GM23338 (cell line): ENCODE measurements at regions not wholly inside any gene's neighbourhood (a gene's known extent, or its start where the extent isn't known, plus 50 kb on each side); places are given as distances from the start of the nearest gene placed in this dataset.

Experiments
- ATAC-seq: fragments of 200-7000 bp; cut with Tn5 transposase; 3 replicates; pipeline ENCODE4 v1.9.1; 2020
- DNase-seq: peaks from one replicate; pipeline ENCODE4 v3.0.0-alpha.2; 2015; ENCODE audit warnings: low spot score
- H2AFZ ChIP-seq: fragments of 200-600 bp; sonication (generic); 2 replicates; pipeline ENCODE4 v1.8.0; 2016; ENCODE audit warnings: antibody characterized with exemption, mild to moderate bottlenecking, moderate library complexity
- H3F3A ChIP-seq: fragments of 200-600 bp; sonication (generic); replicated peaks from 2 replicates; pipeline ENCODE4 v1.8.0; 2017; ENCODE audit warnings: antibody characterized with exemption, mixed run types, low read depth
- H3K27ac ChIP-seq: fragments of 200-600 bp; sonication (generic); 2 replicates; pipeline ENCODE4 v1.6.1; 2016; ENCODE audit warnings: low read depth
- H3K27me3 ChIP-seq: fragments of 200-600 bp; sonication (generic); 2 replicates; pipeline ENCODE4 v1.8.0; 2016; ENCODE audit warnings: mild to moderate bottlenecking, mixed run types, moderate library complexity; ENCODE audit not compliant: insufficient read depth
- H3K36me3 ChIP-seq: fragments of 200-600 bp; sonication (generic); 2 replicates; pipeline ENCODE4 v1.8.0; 2016; ENCODE audit warnings: mild to moderate bottlenecking; ENCODE audit not compliant: insufficient read depth
- H3K4me1 ChIP-seq: fragments of 200-600 bp; sonication (generic); 2 replicates; pipeline ENCODE4 v1.8.0; 2016; ENCODE audit warnings: mild to moderate bottlenecking, moderate library complexity; ENCODE audit not compliant: insufficient read depth
- H3K4me2 ChIP-seq: fragments of 200-600 bp; sonication (generic); 2 replicates; pipeline ENCODE4 v1.7.1; 2017; ENCODE audit warnings: mixed run types
- H3K4me3 ChIP-seq: fragments of 200-600 bp; sonication (generic); 2 replicates; pipeline ENCODE4 v1.6.1; 2016; ENCODE audit warnings: mixed run types
- H3K79me2 ChIP-seq: fragments of 200-600 bp; sonication (generic); replicated peaks from 2 replicates; pipeline ENCODE4 v1.8.0; 2017; ENCODE audit warnings: mild to moderate bottlenecking; ENCODE audit not compliant: insufficient read depth
- H3K9me2 ChIP-seq: fragments of 200-600 bp; sonication (generic); 2 replicates; pipeline ENCODE4 v1.8.0; 2017; ENCODE audit not compliant: insufficient read depth
- H4K20me1 ChIP-seq: fragments of 200-600 bp; sonication (generic); replicated peaks from 2 replicates; pipeline ENCODE4 v1.8.0; 2017; ENCODE audit warnings: mild to moderate bottlenecking; ENCODE audit not compliant: insufficient read depth
- H3K27ac Mint-ChIP-seq: 2 replicates; pipeline ENCODE4 v1.8.0; 2020; ENCODE audit warnings: inconsistent platforms, mild to moderate bottlenecking, moderate library complexity, mixed read lengths
- H3K27me3 Mint-ChIP-seq: 3 replicates; pipeline ENCODE4 v1.8.0; 2022; ENCODE audit warnings: low read depth, mild to moderate bottlenecking, moderate library complexity, mixed read lengths, inconsistent platforms; ENCODE audit not compliant: insufficient read depth, poor library complexity
- H3K36me3 Mint-ChIP-seq: 3 replicates; pipeline ENCODE4 v1.8.0; 2021; ENCODE audit warnings: low read depth, mild to moderate bottlenecking, inconsistent platforms, moderate library complexity, mixed read lengths
- H3K4me1 Mint-ChIP-seq: 3 replicates; pipeline ENCODE4 v1.8.0; 2020; ENCODE audit warnings: mild to moderate bottlenecking, inconsistent platforms, mixed read lengths
- H3K4me3 Mint-ChIP-seq: 3 replicates; pipeline ENCODE4 v1.8.0; 2021; ENCODE audit warnings: moderate library complexity, mild to moderate bottlenecking, inconsistent platforms, mixed read lengths
- H3K9me3 Mint-ChIP-seq: 3 replicates; pipeline ENCODE4 v1.8.0; 2020; ENCODE audit warnings: moderate library complexity, mild to moderate bottlenecking, inconsistent platforms, mixed read lengths
- CREB1 ChIP-seq: fragments of 250-450 bp; sonication (Bioruptor Pico); IDR thresholded peaks from 2 replicates; pipeline ENCODE4 v1.5.0; 2020; ENCODE audit warnings: low read depth, mild to moderate bottlenecking, moderate library complexity
- ETS1 ChIP-seq: IDR thresholded peaks from 2 replicates; pipeline ENCODE4 v1.6.1; 2016; ENCODE audit warnings: antibody characterized with exemption
- EZH2 ChIP-seq: fragments of 200-600 bp; sonication (generic); IDR thresholded peaks from one replicate; pipeline ENCODE4 v1.8.0; 2017; ENCODE audit warnings: antibody characterized with exemption, mild to moderate bottlenecking, low read depth; ENCODE audit not compliant: unreplicated experiment
- JUNB ChIP-seq: IDR thresholded peaks from one replicate; pipeline ENCODE4 v1.6.1; 2016; ENCODE audit warnings: antibody characterized with exemption; ENCODE audit not compliant: unreplicated experiment
- NANOG ChIP-seq: IDR thresholded peaks from 2 replicates; pipeline ENCODE4 v1.6.1; 2016; ENCODE audit warnings: antibody characterized with exemption, borderline replicate concordance
- POLR2AphosphoS5 ChIP-seq: IDR thresholded peaks from 2 replicates; pipeline ENCODE4 v1.6.1; 2016; ENCODE audit warnings: antibody characterized with exemption, low read depth
- STAT1 ChIP-seq: IDR thresholded peaks from one replicate; pipeline ENCODE4 v1.6.1; 2016; ENCODE audit warnings: antibody characterized with exemption; ENCODE audit not compliant: unreplicated experiment
- ZNF114 ChIP-seq: fragments of 250-450 bp; sonication (Bioruptor Pico); IDR thresholded peaks from 2 replicates; pipeline ENCODE4 v1.5.0; 2020; ENCODE audit warnings: mild to moderate bottlenecking, moderate library complexity
- ZNF331 ChIP-seq: fragments of 250-450 bp; sonication (Bioruptor Pico); IDR thresholded peaks from 2 replicates; pipeline ENCODE4 v1.5.0; 2020; ENCODE audit warnings: low read depth, mild to moderate bottlenecking, moderate library complexity
- TF ChIP-seq, protein P1 (sequence below), 2 experiments: fragments of 200-600 bp in 1 of 2; sonication (generic) in 1 of 2; conservative IDR thresholded peaks; 2 replicates each; pipeline versions ENCODE4 v1.5.1 to v1.6.1; 2016 to 2017; ENCODE audit warnings: antibody characterized with exemption in 2 of 2, low read depth in 2 of 2, mild to moderate bottlenecking in 2 of 2, moderate library complexity in 1 of 2
- TF ChIP-seq, protein P2 (sequence below): fragments of 250-450 bp; sonication (Bioruptor Pico); IDR thresholded peaks from 2 replicates; pipeline ENCODE4 v1.5.0; 2020; ENCODE audit warnings: mild to moderate bottlenecking, moderate library complexity

GRCh38 chr9:27808864-27809263 is 235.6 kb upstream of the C9orf72 start:
- Mint-ChIP-seq H3K27me3 (no peaks in the 10 kb centered on the region), H3K9me3 (no peaks in the 10 kb centered on the region; the same call in 2 of the 3 replicates), H3K27ac (no peak overlapping the region), H3K36me3 (no peaks in the 10 kb centered on the region), H3K4me1 (no peaks in the 10 kb centered on the region), H3K4me3 (no peak overlapping the region)
- H2AFZ ChIP-seq: no peak overlapping the region
- H3K4me1 ChIP-seq: no peaks in the 10 kb centered on the region
- no peak overlapping the region for H3K27ac ChIP-seq
- DNase-seq: no peak
- H3F3A ChIP-seq: no peaks in the 10 kb centered on the region
- no peaks in the 10 kb centered on the region for H3K79me2 ChIP-seq
- H4K20me1 ChIP-seq: no peaks in the 10 kb centered on the region
- no peak overlapping the region for H3K4me3 ChIP-seq
- H3K27me3 ChIP-seq: no peaks in the 10 kb centered on the region
- TF ChIP-seq ZNF331 (no peak), STAT1 (no peak), NANOG (no peak), JUNB (no peak), EZH2 (no peak), ETS1 (no peak), ZNF114 (CRISPR knock-in tag) (no peak)
- TF ChIP-seq, protein P1, sequence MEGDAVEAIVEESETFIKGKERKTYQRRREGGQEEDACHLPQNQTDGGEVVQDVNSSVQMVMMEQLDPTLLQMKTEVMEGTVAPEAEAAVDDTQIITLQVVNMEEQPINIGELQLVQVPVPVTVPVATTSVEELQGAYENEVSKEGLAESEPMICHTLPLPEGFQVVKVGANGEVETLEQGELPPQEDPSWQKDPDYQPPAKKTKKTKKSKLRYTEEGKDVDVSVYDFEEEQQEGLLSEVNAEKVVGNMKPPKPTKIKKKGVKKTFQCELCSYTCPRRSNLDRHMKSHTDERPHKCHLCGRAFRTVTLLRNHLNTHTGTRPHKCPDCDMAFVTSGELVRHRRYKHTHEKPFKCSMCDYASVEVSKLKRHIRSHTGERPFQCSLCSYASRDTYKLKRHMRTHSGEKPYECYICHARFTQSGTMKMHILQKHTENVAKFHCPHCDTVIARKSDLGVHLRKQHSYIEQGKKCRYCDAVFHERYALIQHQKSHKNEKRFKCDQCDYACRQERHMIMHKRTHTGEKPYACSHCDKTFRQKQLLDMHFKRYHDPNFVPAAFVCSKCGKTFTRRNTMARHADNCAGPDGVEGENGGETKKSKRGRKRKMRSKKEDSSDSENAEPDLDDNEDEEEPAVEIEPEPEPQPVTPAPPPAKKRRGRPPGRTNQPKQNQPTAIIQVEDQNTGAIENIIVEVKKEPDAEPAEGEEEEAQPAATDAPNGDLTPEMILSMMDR (conservative IDR thresholded peaks at IDR 0.05; ENCODE audit: low read depth in 2 of 2): no peak
- H3K4me2 ChIP-seq: no peak overlapping the region
- H3K9me2 ChIP-seq: peaks cover 18% of the 10 kb centered on the region
- H3K36me3 ChIP-seq: no peaks in the 10 kb centered on the region
- ATAC-seq: no peak

- Mint-ChIP-seq H3K36me3 (no peaks in the 10 kb centered on the region), H3K4me3 (no peak overlapping the region), H3K4me1 (peaks cover 2% of the 10 kb centered on the region; the same call in 1 of the 3 replicates), H3K9me3 (no peaks in the 10 kb centered on the region), H3K27ac (no peak overlapping the region), H3K27me3 (no peaks in the 10 kb centered on the region)
- no peak for ATAC-seq
- no peaks in the 10 kb centered on the region for H3K9me2 ChIP-seq
- H3K36me3 ChIP-seq: no peaks in the 10 kb centered on the region
- no peaks in the 10 kb centered on the region for H3K4me1 ChIP-seq
- no peak overlapping the region for H3K4me2 ChIP-seq
- H2AFZ ChIP-seq: no peak overlapping the region
- H3K27ac ChIP-seq: no peak overlapping the region
- H3F3A ChIP-seq: no peaks in the 10 kb centered on the region
- no peaks in the 10 kb centered on the region for H3K79me2 ChIP-seq
- H4K20me1 ChIP-seq: no peaks in the 10 kb centered on the region
- DNase-seq: no peak
- H3K4me3 ChIP-seq: no peak overlapping the region
- no peaks in the 10 kb centered on the region for H3K27me3 ChIP-seq
- TF ChIP-seq EZH2: no peak
- no peak for TF ChIP-seq CREB1
- TF ChIP-seq, protein P2, sequence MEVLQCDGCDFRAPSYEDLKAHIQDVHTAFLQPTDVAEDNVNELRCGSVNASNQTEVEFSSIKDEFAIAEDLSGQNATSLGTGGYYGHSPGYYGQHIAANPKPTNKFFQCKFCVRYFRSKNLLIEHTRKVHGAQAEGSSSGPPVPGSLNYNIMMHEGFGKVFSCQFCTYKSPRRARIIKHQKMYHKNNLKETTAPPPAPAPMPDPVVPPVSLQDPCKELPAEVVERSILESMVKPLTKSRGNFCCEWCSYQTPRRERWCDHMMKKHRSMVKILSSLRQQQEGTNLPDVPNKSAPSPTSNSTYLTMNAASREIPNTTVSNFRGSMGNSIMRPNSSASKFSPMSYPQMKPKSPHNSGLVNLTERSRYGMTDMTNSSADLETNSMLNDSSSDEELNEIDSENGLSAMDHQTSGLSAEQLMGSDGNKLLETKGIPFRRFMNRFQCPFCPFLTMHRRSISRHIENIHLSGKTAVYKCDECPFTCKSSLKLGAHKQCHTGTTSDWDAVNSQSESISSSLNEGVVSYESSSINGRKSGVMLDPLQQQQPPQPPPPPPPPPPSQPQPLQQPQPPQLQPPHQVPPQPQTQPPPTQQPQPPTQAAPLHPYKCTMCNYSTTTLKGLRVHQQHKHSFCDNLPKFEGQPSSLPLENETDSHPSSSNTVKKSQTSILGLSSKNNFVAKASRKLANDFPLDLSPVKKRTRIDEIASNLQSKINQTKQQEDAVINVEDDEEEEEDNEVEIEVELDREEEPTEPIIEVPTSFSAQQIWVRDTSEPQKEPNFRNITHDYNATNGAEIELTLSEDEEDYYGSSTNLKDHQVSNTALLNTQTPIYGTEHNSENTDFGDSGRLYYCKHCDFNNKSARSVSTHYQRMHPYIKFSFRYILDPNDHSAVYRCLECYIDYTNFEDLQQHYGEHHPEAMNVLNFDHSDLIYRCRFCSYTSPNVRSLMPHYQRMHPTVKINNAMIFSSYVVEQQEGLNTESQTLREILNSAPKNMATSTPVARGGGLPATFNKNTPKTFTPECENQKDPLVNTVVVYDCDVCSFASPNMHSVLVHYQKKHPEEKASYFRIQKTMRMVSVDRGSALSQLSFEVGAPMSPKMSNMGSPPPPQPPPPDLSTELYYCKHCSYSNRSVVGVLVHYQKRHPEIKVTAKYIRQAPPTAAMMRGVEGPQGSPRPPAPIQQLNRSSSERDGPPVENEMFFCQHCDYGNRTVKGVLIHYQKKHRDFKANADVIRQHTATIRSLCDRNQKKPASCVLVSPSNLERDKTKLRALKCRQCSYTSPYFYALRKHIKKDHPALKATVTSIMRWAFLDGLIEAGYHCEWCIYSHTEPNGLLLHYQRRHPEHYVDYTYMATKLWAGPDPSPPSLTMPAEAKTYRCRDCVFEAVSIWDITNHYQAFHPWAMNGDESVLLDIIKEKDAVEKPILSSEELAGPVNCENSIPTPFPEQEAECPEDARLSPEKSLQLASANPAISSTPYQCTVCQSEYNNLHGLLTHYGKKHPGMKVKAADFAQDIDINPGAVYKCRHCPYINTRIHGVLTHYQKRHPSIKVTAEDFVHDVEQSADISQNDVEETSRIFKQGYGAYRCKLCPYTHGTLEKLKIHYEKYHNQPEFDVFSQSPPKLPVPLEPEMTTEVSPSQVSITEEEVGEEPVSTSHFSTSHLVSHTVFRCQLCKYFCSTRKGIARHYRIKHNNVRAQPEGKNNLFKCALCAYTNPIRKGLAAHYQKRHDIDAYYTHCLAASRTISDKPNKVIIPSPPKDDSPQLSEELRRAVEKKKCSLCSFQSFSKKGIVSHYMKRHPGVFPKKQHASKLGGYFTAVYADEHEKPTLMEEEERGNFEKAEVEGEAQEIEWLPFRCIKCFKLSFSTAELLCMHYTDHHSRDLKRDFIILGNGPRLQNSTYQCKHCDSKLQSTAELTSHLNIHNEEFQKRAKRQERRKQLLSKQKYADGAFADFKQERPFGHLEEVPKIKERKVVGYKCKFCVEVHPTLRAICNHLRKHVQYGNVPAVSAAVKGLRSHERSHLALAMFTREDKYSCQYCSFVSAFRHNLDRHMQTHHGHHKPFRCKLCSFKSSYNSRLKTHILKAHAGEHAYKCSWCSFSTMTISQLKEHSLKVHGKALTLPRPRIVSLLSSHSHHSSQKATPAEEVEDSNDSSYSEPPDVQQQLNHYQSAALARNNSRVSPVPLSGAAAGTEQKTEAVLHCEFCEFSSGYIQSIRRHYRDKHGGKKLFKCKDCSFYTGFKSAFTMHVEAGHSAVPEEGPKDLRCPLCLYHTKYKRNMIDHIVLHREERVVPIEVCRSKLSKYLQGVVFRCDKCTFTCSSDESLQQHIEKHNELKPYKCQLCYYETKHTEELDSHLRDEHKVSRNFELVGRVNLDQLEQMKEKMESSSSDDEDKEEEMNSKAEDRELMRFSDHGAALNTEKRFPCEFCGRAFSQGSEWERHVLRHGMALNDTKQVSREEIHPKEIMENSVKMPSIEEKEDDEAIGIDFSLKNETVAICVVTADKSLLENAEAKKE (CRISPR knock-in tag): no peak
- TF ChIP-seq POLR2AphosphoS5: no peak
- no peak for TF ChIP-seq JUNB
- TF ChIP-seq ZNF331: no peak
- TF ChIP-seq ETS1: no peak
- TF ChIP-seq ZNF114 (CRISPR knock-in tag): no peak
Measured at GRCh38 chr9:27817747-27818146, 244.5 kb upstream of the C9orf72 start.
